Raji (cell line): ENCODE measurements at regions not wholly inside any gene's neighbourhood (a gene's known extent, or its start where the extent isn't known, plus 50 kb on each side); places are given as distances from the start of the nearest gene placed in this dataset.

Source experiments
- POLR2A ChIP-seq: IDR thresholded peaks from 2 replicates; pipeline ENCODE4 v1.6.1; 2011; ENCODE audit warnings: low read depth, low read length, control low read depth; ENCODE audit not compliant: insufficient read depth

GRCh38 chr7:66413379-66414114 lies 208.4 kb downstream of the TPST1 start:
- no peak for TF ChIP-seq POLR2A

GRCh38 chr7:66415659-66416265 lies 210.6 kb downstream of the TPST1 start:
- TF ChIP-seq POLR2A: no peak

- TF ChIP-seq POLR2A: no peak
Measured at GRCh38 chr7:66418537-66418936, 210.1 kb upstream of the KCTD7 start.

- no peak for TF ChIP-seq POLR2A
Measured at GRCh38 chr7:66419210-66419609, 209.5 kb upstream of the KCTD7 start.

- no peak for TF ChIP-seq POLR2A
Measured at GRCh38 chr7:66421830-66422475, 206.7 kb upstream of the KCTD7 start.

GRCh38 chr7:66423729-66424128 lies 205.0 kb upstream of the KCTD7 start:
- TF ChIP-seq POLR2A: no peak

- no peak for TF ChIP-seq POLR2A
Measured at GRCh38 chr7:66426332-66426731, 202.3 kb upstream of the KCTD7 start.

GRCh38 chr7:66426996-66427395 lies 201.7 kb upstream of the KCTD7 start:
- no peak for TF ChIP-seq POLR2A

GRCh38 chr7:66427956-66428355 lies 200.7 kb upstream of the KCTD7 start:
- no peak for TF ChIP-seq POLR2A

- TF ChIP-seq POLR2A: no peak
Measured at GRCh38 chr7:66429498-66430163, 199.1 kb upstream of the KCTD7 start.

GRCh38 chr7:66430164-66430545 lies 198.5 kb upstream of the KCTD7 start:
- no peak for TF ChIP-seq POLR2A

GRCh38 chr7:66442385-66442784 lies 186.3 kb upstream of the KCTD7 start:
- TF ChIP-seq POLR2A: no peak

GRCh38 chr7:66443946-66444345 lies 184.7 kb upstream of the KCTD7 start:
- no peak for TF ChIP-seq POLR2A

- no peak for TF ChIP-seq POLR2A
Measured at GRCh38 chr7:66452165-66452564, 176.5 kb upstream of the KCTD7 start.

GRCh38 chr7:66453340-66453739 lies 175.3 kb upstream of the KCTD7 start:
- no peak for TF ChIP-seq POLR2A

GRCh38 chr7:66454600-66455225 lies 174.0 kb upstream of the KCTD7 start:
- TF ChIP-seq POLR2A: no peak

GRCh38 chr7:66460921-66461361 lies 167.7 kb upstream of the KCTD7 start:
- TF ChIP-seq POLR2A: no peak
